Activated CD4-positive, alpha-beta T cell treated with anti-CD3 and anti-CD28 coated beads, Interleukin-2, Interleukin-6, amounts not matched to agents 100 ng/mL and 50 ng/mL, durations not matched to agents 16 hours and 8 hours (primary cell): ENCODE measurements at regions not wholly inside any gene's neighbourhood (a gene's known extent, or its start where the extent isn't known, plus 50 kb on each side); places are given as distances from the start of the nearest gene placed in this dataset.

Experiments used
- DNase-seq: peaks from one replicate; pipeline ENCODE4 v3.0.0-alpha.2; 2020

GRCh38 chr1:216953495-216953894, 230.3 kb upstream of the ESRRG start:
- no peak for DNase-seq

- no peak for DNase-seq
Measured at GRCh38 chr1:216952864-216953263, 229.6 kb upstream of the ESRRG start.

GRCh38 chr1:216945538-216946080, 222.4 kb upstream of the ESRRG start:
- DNase-seq: no peak

- no peak for DNase-seq
Measured at GRCh38 chr1:216944864-216945510, 221.8 kb upstream of the ESRRG start.

GRCh38 chr1:216937491-216937890, 214.3 kb upstream of the ESRRG start:
- no peak for DNase-seq

- DNase-seq: no peak
Measured at GRCh38 chr1:216936779-216937178, 213.6 kb upstream of the ESRRG start.

- DNase-seq: no peak
Measured at GRCh38 chr1:216935901-216936300, 212.7 kb upstream of the ESRRG start.

- DNase-seq: no peak
Measured at GRCh38 chr1:216932424-216932823, 209.2 kb upstream of the ESRRG start.

GRCh38 chr1:216929870-216930582, 206.8 kb upstream of the ESRRG start:
- DNase-seq: no peak

- no peak for DNase-seq
Measured at GRCh38 chr1:216927633-216928032, 204.4 kb upstream of the ESRRG start.

GRCh38 chr1:216926720-216927510, 203.7 kb upstream of the ESRRG start:
- no peak for DNase-seq

- DNase-seq: no peak
Measured at GRCh38 chr1:216925962-216926625, 202.9 kb upstream of the ESRRG start.

- DNase-seq: no peak
Measured at GRCh38 chr1:216924732-216925131, 201.5 kb upstream of the ESRRG start.

GRCh38 chr1:216923601-216924000, 200.4 kb upstream of the ESRRG start:
- DNase-seq: no peak

- no peak for DNase-seq
Measured at GRCh38 chr1:216922406-216922805, 199.2 kb upstream of the ESRRG start.

- no peak for DNase-seq
Measured at GRCh38 chr1:216921866-216922265, 198.6 kb upstream of the ESRRG start.

- DNase-seq: no peak
Measured at GRCh38 chr1:216919060-216919970, 196.1 kb upstream of the ESRRG start.

- DNase-seq: no peak
Measured at GRCh38 chr1:216916890-216917438, 193.7 kb upstream of the ESRRG start.

- no peak for DNase-seq
Measured at GRCh38 chr1:216914974-216915373, 191.7 kb upstream of the ESRRG start.

GRCh38 chr1:216913976-216914375, 190.7 kb upstream of the ESRRG start:
- no peak for DNase-seq

GRCh38 chr1:216910081-216910840, 187.0 kb upstream of the ESRRG start:
- no peak for DNase-seq
